Stimulated activated memory B cell treated with anti-CD40 and anti-IgM and Interleukin-4, amounts not matched to agents 10 μg/mL and 1 μg/mL and 100 μg/mL, for 72 hours (primary cell): ENCODE measurements at regions not wholly inside any gene's neighbourhood (a gene's known extent, or its start where the extent isn't known, plus 50 kb on each side); places are given as distances from the start of the nearest gene placed in this dataset.

Experiments used
- ATAC-seq: fragments of 150-1000 bp; cut with Tn5 transposase; 2 replicates; pipeline ENCODE4 v1.10.0; 2021
- H3K27ac Mint-ChIP-seq: one replicate; pipeline ENCODE4 v1.8.0; 2022; ENCODE audit warnings: mild to moderate bottlenecking, mixed read lengths
- H3K27me3 Mint-ChIP-seq: one replicate; pipeline ENCODE4 v1.8.0; 2022; ENCODE audit warnings: mixed read lengths
- H3K36me3 Mint-ChIP-seq: one replicate; pipeline ENCODE4 v1.8.0; 2022; ENCODE audit warnings: mixed read lengths
- H3K4me1 Mint-ChIP-seq: one replicate; pipeline ENCODE4 v1.8.0; 2022; ENCODE audit warnings: mixed read lengths
- H3K4me3 Mint-ChIP-seq: one replicate; pipeline ENCODE4 v1.8.0; 2022; ENCODE audit warnings: mild to moderate bottlenecking, moderate library complexity, mixed read lengths
- H3K9me3 Mint-ChIP-seq: one replicate; pipeline ENCODE4 v1.8.0; 2022; ENCODE audit warnings: mixed read lengths

GRCh38 chr20:11677428-11677827 is 240.3 kb upstream of the BTBD3 start:
- no peaks in the 10 kb centered on the region for H3K36me3 Mint-ChIP-seq
- H3K9me3 Mint-ChIP-seq, result peaks cover 2% of the 10 kb centered on the region
- no peak for ATAC-seq
- H3K4me3 Mint-ChIP-seq, result no peak overlapping the region
- H3K27ac Mint-ChIP-seq, result no peak overlapping the region
- no peaks in the 10 kb centered on the region for H3K27me3 Mint-ChIP-seq
- no peaks in the 10 kb centered on the region for H3K4me1 Mint-ChIP-seq

- no peak overlapping the region for H3K27ac Mint-ChIP-seq
- ATAC-seq, result no peak
- no peaks in the 10 kb centered on the region for H3K4me1 Mint-ChIP-seq
- no peak overlapping the region for H3K4me3 Mint-ChIP-seq
- no peaks in the 10 kb centered on the region for H3K27me3 Mint-ChIP-seq
- peaks cover 2% of the 10 kb centered on the region for H3K9me3 Mint-ChIP-seq
- no peaks in the 10 kb centered on the region for H3K36me3 Mint-ChIP-seq
Measured at GRCh38 chr20:11677836-11678235, 239.9 kb upstream of the BTBD3 start.

- no peak for ATAC-seq
- Mint-ChIP-seq H3K9me3 (peaks cover 2% of the 10 kb centered on the region), H3K36me3 (no peaks in the 10 kb centered on the region), H3K4me3 (no peak overlapping the region), H3K4me1 (no peaks in the 10 kb centered on the region), H3K27ac (no peak overlapping the region), H3K27me3 (no peaks in the 10 kb centered on the region)
Measured at GRCh38 chr20:11682285-11682684, 235.4 kb upstream of the BTBD3 start.

- H3K27me3 Mint-ChIP-seq, result no peaks in the 10 kb centered on the region
- no peak for ATAC-seq
- no peak overlapping the region for H3K4me3 Mint-ChIP-seq
- peaks cover 10% of the 10 kb centered on the region for H3K9me3 Mint-ChIP-seq
- no peaks in the 10 kb centered on the region for H3K4me1 Mint-ChIP-seq
- H3K36me3 Mint-ChIP-seq, result no peaks in the 10 kb centered on the region
- H3K27ac Mint-ChIP-seq, result no peak overlapping the region
Measured at GRCh38 chr20:11686195-11686594, 231.5 kb upstream of the BTBD3 start.

GRCh38 chr20:11686820-11687543 is 230.7 kb upstream of the BTBD3 start:
- Mint-ChIP-seq H3K36me3 (no peaks in the 10 kb centered on the region), H3K4me3 (no peak overlapping the region), H3K27ac (no peak overlapping the region), H3K4me1 (no peaks in the 10 kb centered on the region), H3K27me3 (no peaks in the 10 kb centered on the region), H3K9me3 (peaks cover 8% of the 10 kb centered on the region)
- no peak for ATAC-seq

GRCh38 chr20:11687546-11688292 is 230.0 kb upstream of the BTBD3 start:
- Mint-ChIP-seq H3K9me3 (peaks cover 8% of the 10 kb centered on the region), H3K4me3 (no peak overlapping the region), H3K27me3 (no peaks in the 10 kb centered on the region), H3K27ac (no peak overlapping the region), H3K4me1 (no peaks in the 10 kb centered on the region), H3K36me3 (no peaks in the 10 kb centered on the region)
- ATAC-seq, result no peak

GRCh38 chr20:11689262-11689661 is 228.4 kb upstream of the BTBD3 start:
- peaks cover 8% of the 10 kb centered on the region for H3K9me3 Mint-ChIP-seq
- no peak for ATAC-seq
- H3K4me1 Mint-ChIP-seq, result no peaks in the 10 kb centered on the region
- H3K27ac Mint-ChIP-seq, result no peak overlapping the region
- no peaks in the 10 kb centered on the region for H3K36me3 Mint-ChIP-seq
- no peak overlapping the region for H3K4me3 Mint-ChIP-seq
- no peaks in the 10 kb centered on the region for H3K27me3 Mint-ChIP-seq

- Mint-ChIP-seq H3K4me3 (no peak overlapping the region), H3K9me3 (peaks cover 12% of the 10 kb centered on the region), H3K27ac (no peak overlapping the region), H3K36me3 (no peaks in the 10 kb centered on the region), H3K27me3 (no peaks in the 10 kb centered on the region), H3K4me1 (no peaks in the 10 kb centered on the region)
- ATAC-seq, result no peak
Measured at GRCh38 chr20:11691766-11692165, 225.9 kb upstream of the BTBD3 start.

GRCh38 chr20:11692567-11692966 is 225.1 kb upstream of the BTBD3 start:
- no peak for ATAC-seq
- Mint-ChIP-seq H3K36me3 (no peaks in the 10 kb centered on the region), H3K27ac (no peak overlapping the region), H3K9me3 (peaks cover 12% of the 10 kb centered on the region), H3K27me3 (no peaks in the 10 kb centered on the region), H3K4me1 (no peaks in the 10 kb centered on the region), H3K4me3 (no peak overlapping the region)

GRCh38 chr20:11694467-11694866 is 223.2 kb upstream of the BTBD3 start:
- Mint-ChIP-seq H3K27ac (no peak overlapping the region), H3K27me3 (no peaks in the 10 kb centered on the region), H3K36me3 (no peaks in the 10 kb centered on the region), H3K9me3 (peaks cover 8% of the 10 kb centered on the region), H3K4me3 (no peak overlapping the region), H3K4me1 (no peaks in the 10 kb centered on the region)
- ATAC-seq, result no peak

GRCh38 chr20:11697055-11697454 is 220.6 kb upstream of the BTBD3 start:
- H3K27ac Mint-ChIP-seq, result no peak overlapping the region
- no peak for ATAC-seq
- H3K36me3 Mint-ChIP-seq, result no peaks in the 10 kb centered on the region
- no peaks in the 10 kb centered on the region for H3K4me1 Mint-ChIP-seq
- peaks cover 7% of the 10 kb centered on the region for H3K9me3 Mint-ChIP-seq
- H3K4me3 Mint-ChIP-seq, result no peak overlapping the region
- H3K27me3 Mint-ChIP-seq, result no peaks in the 10 kb centered on the region

GRCh38 chr20:11697646-11698045 is 220.0 kb upstream of the BTBD3 start:
- H3K36me3 Mint-ChIP-seq, result no peaks in the 10 kb centered on the region
- no peaks in the 10 kb centered on the region for H3K4me1 Mint-ChIP-seq
- no peak overlapping the region for H3K27ac Mint-ChIP-seq
- H3K27me3 Mint-ChIP-seq, result no peaks in the 10 kb centered on the region
- no peak overlapping the region for H3K4me3 Mint-ChIP-seq
- H3K9me3 Mint-ChIP-seq, result peaks cover 7% of the 10 kb centered on the region
- ATAC-seq, result no peak

GRCh38 chr20:11698124-11698523 is 219.6 kb upstream of the BTBD3 start:
- Mint-ChIP-seq H3K36me3 (no peaks in the 10 kb centered on the region), H3K9me3 (peaks cover 7% of the 10 kb centered on the region), H3K27me3 (no peaks in the 10 kb centered on the region), H3K4me1 (no peaks in the 10 kb centered on the region), H3K27ac (no peak overlapping the region), H3K4me3 (no peak overlapping the region)
- ATAC-seq, result no peak

- peaks cover 8% of the 10 kb centered on the region for H3K9me3 Mint-ChIP-seq
- no peak for ATAC-seq
- no peak overlapping the region for H3K27ac Mint-ChIP-seq
- H3K4me1 Mint-ChIP-seq, result no peaks in the 10 kb centered on the region
- no peaks in the 10 kb centered on the region for H3K27me3 Mint-ChIP-seq
- no peaks in the 10 kb centered on the region for H3K36me3 Mint-ChIP-seq
- no peak overlapping the region for H3K4me3 Mint-ChIP-seq
Measured at GRCh38 chr20:11700831-11701230, 216.9 kb upstream of the BTBD3 start.

- Mint-ChIP-seq H3K36me3 (no peaks in the 10 kb centered on the region), H3K4me3 (no peak overlapping the region), H3K27me3 (no peaks in the 10 kb centered on the region), H3K9me3 (peaks cover 13% of the 10 kb centered on the region), H3K27ac (no peak overlapping the region), H3K4me1 (no peaks in the 10 kb centered on the region)
- ATAC-seq, result no peak
Measured at GRCh38 chr20:11702721-11703518, 214.8 kb upstream of the BTBD3 start.
